GM12878 (cell line): ENCODE measurements at regions not wholly inside any gene's neighbourhood (a gene's known extent, or its start where the extent isn't known, plus 50 kb on each side); places are given as distances from the start of the nearest gene placed in this dataset.

ENCODE experiments used
- ATAC-seq: fragments of 200-7000 bp; cut with Tn5 transposase; 3 replicates; pipeline ENCODE4 v1.9.1; 2020; ENCODE audit warnings: mild to moderate bottlenecking, moderate library complexity
- BruUV-seq: library from RNA; stranded (reverse); fragments of 400-500 nt; replicated peaks from 2 replicates; lab custom pipeline; 2021; lab: Mats Ljungman, UMichigan
- CTCF ChIA-PET: fragments of 300-600 bp; sonication (Branson Sonifier 250); formaldehyde crosslinking; extraction: SDS; loops from one replicate; lab custom pipeline; 2021; ENCODE audit warnings: inconsistent platforms; lab: Yijun Ruan, JAX
- POLR2A ChIA-PET: fragments of 350-600 bp; formaldehyde crosslinking; extraction: SDS; loops from one replicate; lab custom pipeline; 2021; ENCODE audit warnings: inconsistent platforms; lab: Charles Lee
- RAD21 ChIA-PET: fragments of 300-600 bp; sonication (Branson Sonifier 250); formaldehyde crosslinking; loops from one replicate; lab custom pipeline; 2023; ENCODE audit warnings: antibody characterized with exemption; ENCODE audit not compliant: unreplicated experiment; lab: Charles Lee
- SMC1A ChIA-PET: fragments of 300-600 bp; sonication (Branson Sonifier 250); formaldehyde crosslinking; loops from one replicate; lab custom pipeline; 2023; ENCODE audit not compliant: unreplicated experiment, uncharacterized antibody; lab: Charles Lee
- DNase-seq: peaks from one replicate; pipeline ENCODE4 v3.0.0-alpha.2; 2011; ENCODE audit warnings: low read depth, low spot score
- FAIRE-seq: peaks from 3 replicates; lab custom pipeline; 2011; peaks lifted over from hg19 to GRCh38; lab: Jason Lieb, UNC
- H2AFZ ChIP-seq: 2 replicates; pipeline ENCODE4 v1.6.0; 2011; ENCODE audit warnings: low read depth, low read length, control low read depth; ENCODE audit not compliant: control insufficient read depth
- H3K27ac ChIP-seq: 2 replicates; pipeline ENCODE4 v1.5.1; 2011; ENCODE audit warnings: control low read depth; ENCODE audit not compliant: control insufficient read depth, insufficient read depth
- H3K27me3 ChIP-seq, 2 experiments: replicated peaks in 1 of 2; 2 replicates each; pipeline versions ENCODE4 v1.6.0 to v1.6.1; 2011; ENCODE audit warnings: low read length in 1 of 2; ENCODE audit not compliant: control insufficient read depth in 2 of 2, insufficient read depth in 2 of 2
- H3K36me3 ChIP-seq, 2 experiments: 2 replicates each; pipeline ENCODE4 v1.5.1; 2011; ENCODE audit warnings: low read length in 1 of 2; ENCODE audit not compliant: control insufficient read depth in 2 of 2, insufficient read depth in 2 of 2
- H3K4me1 ChIP-seq: 2 replicates; pipeline ENCODE4 v1.6.1; 2011; ENCODE audit warnings: mild to moderate bottlenecking, low read length, moderate library complexity, mixed read lengths; ENCODE audit not compliant: control insufficient read depth, insufficient read depth
- H3K4me2 ChIP-seq: 2 replicates; pipeline ENCODE4 v1.6.0; 2011; ENCODE audit warnings: control low read depth; ENCODE audit not compliant: control insufficient read depth, insufficient read depth
- H3K4me3 ChIP-seq: fragments of 200-600 bp; sonication (generic); 2 replicates; pipeline ENCODE4 v1.5.1; 2016
- H3K79me2 ChIP-seq: 2 replicates; pipeline ENCODE4 v1.6.0; 2011; ENCODE audit warnings: low read length; ENCODE audit not compliant: control insufficient read depth, insufficient read depth
- H3K9ac ChIP-seq: 2 replicates; pipeline ENCODE4 v1.8.0; 2011; ENCODE audit warnings: low read length, control low read depth, mixed read lengths; ENCODE audit not compliant: control insufficient read depth, insufficient read depth
- H3K9me3 ChIP-seq: replicated peaks from 3 replicates; pipeline ENCODE4 v1.5.1; 2011; ENCODE audit warnings: mild to moderate bottlenecking, low read length; ENCODE audit not compliant: control insufficient read depth, insufficient read depth
- H4K20me1 ChIP-seq: 2 replicates; pipeline ENCODE4 v1.6.0; 2011; ENCODE audit not compliant: control insufficient read depth, insufficient read depth
- BACH1 ChIP-seq: fragments of 450-650 bp; IDR thresholded peaks from 2 replicates; pipeline ENCODE4 v1.6.1; 2017; ENCODE audit warnings: mild to moderate bottlenecking, borderline replicate concordance
- ESRRA ChIP-seq: IDR thresholded peaks from 2 replicates; pipeline ENCODE4 v1.6.1; 2012; ENCODE audit warnings: mild to moderate bottlenecking, low read length, improper control_type of control experiment
- ETV6 ChIP-seq, 2 experiments: fragments of 450-650 bp in 1 of 2; IDR thresholded peaks in 1 of 2; conservative IDR thresholded peaks in 1 of 2; 2 replicates each; pipeline ENCODE4 v1.6.1; 2014; ENCODE audit warnings: antibody characterized with exemption in 1 of 2, borderline replicate concordance in 1 of 2, low read depth in 1 of 2, mild to moderate bottlenecking in 1 of 2, moderate library complexity in 1 of 2
- FOS ChIP-seq: IDR thresholded peaks from 3 replicates; pipeline ENCODE4 v1.6.1; 2011; ENCODE audit warnings: borderline replicate concordance; ENCODE audit not compliant: insufficient read length; ENCODE audit errors: extremely low read depth
- GABPA ChIP-seq: IDR thresholded peaks from 2 replicates; pipeline ENCODE4 v1.6.1; 2014; ENCODE audit warnings: antibody characterized with exemption, low read depth, mild to moderate bottlenecking, inconsistent platforms
- IRF4 ChIP-seq: IDR thresholded peaks from 2 replicates; pipeline ENCODE4 v1.6.1; 2011; ENCODE audit warnings: low read depth, low read length
- KAT2A ChIP-seq: conservative IDR thresholded peaks from 2 replicates; pipeline ENCODE4 v1.6.1; 2011; ENCODE audit warnings: low read depth, low read length; ENCODE audit not compliant: control insufficient read depth
- MEF2B ChIP-seq: fragments of 450-650 bp; IDR thresholded peaks from 2 replicates; pipeline ENCODE4 v1.6.1; 2018; ENCODE audit warnings: mild to moderate bottlenecking, moderate library complexity; ENCODE audit not compliant: partially characterized antibody, poor library complexity, severe bottlenecking
- MXI1 ChIP-seq: fragments of 150-350 bp; IDR thresholded peaks from 2 replicates; pipeline ENCODE4 v1.6.1; 2011; ENCODE audit warnings: low read depth, mild to moderate bottlenecking, inconsistent platforms, low read length, improper control_type of control experiment
- PAX8 ChIP-seq: fragments of 450-650 bp; IDR thresholded peaks from 2 replicates; pipeline ENCODE4 v1.6.1; 2017; ENCODE audit warnings: mild to moderate bottlenecking, moderate library complexity
- SMAD1 ChIP-seq: fragments of 450-650 bp; IDR thresholded peaks from 2 replicates; pipeline ENCODE4 v1.6.1; 2018; ENCODE audit warnings: mild to moderate bottlenecking, low read depth; ENCODE audit not compliant: partially characterized antibody
- WGBS: methylation state at CpG from one replicate; pipeline ENCODE4 v1.1.6; 2016; ENCODE audit warnings: low lambda C conversion rate; ENCODE audit not compliant: insufficient replicate concordance, insufficient coverage; ENCODE audit errors: missing lambda C conversion rate; 5-methylcytosine and 5-hydroxymethylcytosine counted together
- in situ Hi-C: fragments of 300-500 bp; cut with MboI; formaldehyde crosslinking; loops from 9 replicates; pipeline ENCODE4 v1.14.3; 2018; ENCODE audit warnings: mixed read lengths
- intact Hi-C: fragments of 100-400 bp; cut with micrococcal nuclease; formaldehyde crosslinking; loops from one replicate; pipeline ENCODE4 v1.14.2; 2022; ENCODE audit not compliant: unreplicated experiment
- TF ChIP-seq, protein P1 (sequence below): IDR thresholded peaks from 2 replicates; pipeline ENCODE4 v1.6.1; 2012; ENCODE audit warnings: low read length, inconsistent platforms
- TF ChIP-seq, protein P2 (sequence below): IDR thresholded peaks from 2 replicates; pipeline ENCODE4 v1.6.1; 2012; ENCODE audit warnings: mild to moderate bottlenecking, low read depth, low read length
- TF ChIP-seq, protein P3 (sequence below): IDR thresholded peaks from 2 replicates; pipeline ENCODE4 v1.6.1; 2011; ENCODE audit warnings: borderline replicate concordance, low read depth, mild to moderate bottlenecking, moderate library complexity, low read length; ENCODE audit not compliant: insufficient read depth, poor library complexity, severe bottlenecking

DNA sequence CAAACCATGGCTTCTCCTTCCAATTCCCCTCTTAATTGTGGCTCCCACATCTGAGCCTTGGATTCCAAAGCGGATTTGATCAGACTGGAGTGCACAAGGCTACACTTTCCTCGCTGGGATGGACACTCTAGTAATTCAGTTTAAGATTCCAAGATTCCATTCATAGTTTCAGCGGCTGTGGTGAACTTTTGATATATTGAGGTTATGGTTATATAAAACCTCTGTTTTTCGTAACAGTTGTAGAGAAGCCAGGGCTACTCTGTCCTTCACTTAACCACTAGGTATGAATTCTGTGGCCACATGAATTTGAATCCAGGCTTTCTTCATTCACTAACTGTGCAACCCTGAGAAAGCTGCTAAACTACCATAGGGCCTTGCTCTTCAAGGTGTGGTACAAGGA lies 67.9 kb upstream of the KY start:
- Histone ChIP-seq H3K27me3 (no peaks in the 10 kb centered on the region; a peak in 1 of 4 replicates), H3K9ac (no peak overlapping the region), H3K36me3 (no peaks in the 10 kb centered on the region), H3K9me3 (no peaks in the 10 kb centered on the region), H3K27ac (no peak overlapping the region), H2AFZ (no peak overlapping the region), H4K20me1 (no peaks in the 10 kb centered on the region), H3K79me2 (no peaks in the 10 kb centered on the region), H3K4me2 (no peak overlapping the region), H3K4me3 (no peak overlapping the region), H3K4me1 (no peaks in the 10 kb centered on the region)
- ChIA-PET POLR2A (no interaction called here), RAD21 (no interaction called here), CTCF (no interaction called here), SMC1A (no interaction called here)
- ATAC-seq (no peak), DNase-seq (no peak), FAIRE-seq (no peak)
- in situ Hi-C loops (no loop called here), intact Hi-C loops (no loop called here)
- TF ChIP-seq, protein P1, sequence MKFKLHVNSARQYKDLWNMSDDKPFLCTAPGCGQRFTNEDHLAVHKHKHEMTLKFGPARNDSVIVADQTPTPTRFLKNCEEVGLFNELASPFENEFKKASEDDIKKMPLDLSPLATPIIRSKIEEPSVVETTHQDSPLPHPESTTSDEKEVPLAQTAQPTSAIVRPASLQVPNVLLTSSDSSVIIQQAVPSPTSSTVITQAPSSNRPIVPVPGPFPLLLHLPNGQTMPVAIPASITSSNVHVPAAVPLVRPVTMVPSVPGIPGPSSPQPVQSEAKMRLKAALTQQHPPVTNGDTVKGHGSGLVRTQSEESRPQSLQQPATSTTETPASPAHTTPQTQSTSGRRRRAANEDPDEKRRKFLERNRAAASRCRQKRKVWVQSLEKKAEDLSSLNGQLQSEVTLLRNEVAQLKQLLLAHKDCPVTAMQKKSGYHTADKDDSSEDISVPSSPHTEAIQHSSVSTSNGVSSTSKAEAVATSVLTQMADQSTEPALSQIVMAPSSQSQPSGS = no peak
- TF ChIP-seq IRF4 (no peak), SMAD1 (no peak), FOS (no peak), PAX8 (no peak), MXI1 (no peak), MEF2B (no peak), BACH1 (no peak), ETV6 (conservative IDR thresholded peaks at IDR 0.05 in 1 of 2, IDR thresholded peaks at IDR 0.05 in 1 of 2; ENCODE audit: borderline replicate concordance in 1 of 2, low read depth in 1 of 2) (no peak), ESRRA (no peak), KAT2A (no peak), GABPA (no peak)
- TF ChIP-seq, protein P2, sequence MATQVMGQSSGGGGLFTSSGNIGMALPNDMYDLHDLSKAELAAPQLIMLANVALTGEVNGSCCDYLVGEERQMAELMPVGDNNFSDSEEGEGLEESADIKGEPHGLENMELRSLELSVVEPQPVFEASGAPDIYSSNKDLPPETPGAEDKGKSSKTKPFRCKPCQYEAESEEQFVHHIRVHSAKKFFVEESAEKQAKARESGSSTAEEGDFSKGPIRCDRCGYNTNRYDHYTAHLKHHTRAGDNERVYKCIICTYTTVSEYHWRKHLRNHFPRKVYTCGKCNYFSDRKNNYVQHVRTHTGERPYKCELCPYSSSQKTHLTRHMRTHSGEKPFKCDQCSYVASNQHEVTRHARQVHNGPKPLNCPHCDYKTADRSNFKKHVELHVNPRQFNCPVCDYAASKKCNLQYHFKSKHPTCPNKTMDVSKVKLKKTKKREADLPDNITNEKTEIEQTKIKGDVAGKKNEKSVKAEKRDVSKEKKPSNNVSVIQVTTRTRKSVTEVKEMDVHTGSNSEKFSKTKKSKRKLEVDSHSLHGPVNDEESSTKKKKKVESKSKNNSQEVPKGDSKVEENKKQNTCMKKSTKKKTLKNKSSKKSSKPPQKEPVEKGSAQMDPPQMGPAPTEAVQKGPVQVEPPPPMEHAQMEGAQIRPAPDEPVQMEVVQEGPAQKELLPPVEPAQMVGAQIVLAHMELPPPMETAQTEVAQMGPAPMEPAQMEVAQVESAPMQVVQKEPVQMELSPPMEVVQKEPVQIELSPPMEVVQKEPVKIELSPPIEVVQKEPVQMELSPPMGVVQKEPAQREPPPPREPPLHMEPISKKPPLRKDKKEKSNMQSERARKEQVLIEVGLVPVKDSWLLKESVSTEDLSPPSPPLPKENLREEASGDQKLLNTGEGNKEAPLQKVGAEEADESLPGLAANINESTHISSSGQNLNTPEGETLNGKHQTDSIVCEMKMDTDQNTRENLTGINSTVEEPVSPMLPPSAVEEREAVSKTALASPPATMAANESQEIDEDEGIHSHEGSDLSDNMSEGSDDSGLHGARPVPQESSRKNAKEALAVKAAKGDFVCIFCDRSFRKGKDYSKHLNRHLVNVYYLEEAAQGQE = no peak
- TF ChIP-seq, protein P3, sequence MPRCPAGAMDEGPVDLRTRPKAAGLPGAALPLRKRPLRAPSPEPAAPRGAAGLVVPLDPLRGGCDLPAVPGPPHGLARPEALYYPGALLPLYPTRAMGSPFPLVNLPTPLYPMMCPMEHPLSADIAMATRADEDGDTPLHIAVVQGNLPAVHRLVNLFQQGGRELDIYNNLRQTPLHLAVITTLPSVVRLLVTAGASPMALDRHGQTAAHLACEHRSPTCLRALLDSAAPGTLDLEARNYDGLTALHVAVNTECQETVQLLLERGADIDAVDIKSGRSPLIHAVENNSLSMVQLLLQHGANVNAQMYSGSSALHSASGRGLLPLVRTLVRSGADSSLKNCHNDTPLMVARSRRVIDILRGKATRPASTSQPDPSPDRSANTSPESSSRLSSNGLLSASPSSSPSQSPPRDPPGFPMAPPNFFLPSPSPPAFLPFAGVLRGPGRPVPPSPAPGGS = no peak
- 43% methylated on average over 4 of the region's 4 CpGs for WGBS
- BruUV-seq = no TSS peak
